NCI-H187 treated with DMSO at 0.1 percent for 48 hours (cell line): ENCODE measurements at regions not wholly inside any gene's neighbourhood (a gene's known extent, or its start where the extent isn't known, plus 50 kb on each side); places are given as distances from the start of the nearest gene placed in this dataset.
A peak's percentile ranks its signal among the peaks of the same experiment; 100 is the strongest.
"Not testable (repeated sequence)": the region's sequence is repeated elsewhere in the genome, so short reads cannot be mapped to it uniquely, and the experiment has no call there.

Experiments used
- DNase-seq: peaks from one replicate; lab custom pipeline; 2025; lab: John Stamatoyannopoulos, UW

DNA sequence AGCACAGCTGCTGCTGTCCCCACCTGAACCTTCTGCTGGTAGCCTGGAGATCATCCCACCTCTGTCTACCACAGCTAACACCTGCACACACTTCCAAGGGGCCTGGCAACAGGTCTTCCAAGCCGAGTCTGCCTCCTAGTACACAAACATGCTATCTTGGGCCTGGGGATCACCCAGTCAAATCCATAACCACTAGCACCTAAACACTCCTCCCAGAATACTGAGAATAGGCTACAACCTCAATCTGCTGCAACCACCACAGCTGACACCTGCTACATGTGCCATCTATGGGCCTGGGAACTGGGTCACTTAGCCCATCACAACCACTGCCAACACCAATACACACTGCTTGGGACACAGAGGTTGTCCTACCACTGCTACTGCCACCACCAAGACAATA is 362.8 kb upstream of the ARPP21 start:
- DNase-seq, result no peak

DNA sequence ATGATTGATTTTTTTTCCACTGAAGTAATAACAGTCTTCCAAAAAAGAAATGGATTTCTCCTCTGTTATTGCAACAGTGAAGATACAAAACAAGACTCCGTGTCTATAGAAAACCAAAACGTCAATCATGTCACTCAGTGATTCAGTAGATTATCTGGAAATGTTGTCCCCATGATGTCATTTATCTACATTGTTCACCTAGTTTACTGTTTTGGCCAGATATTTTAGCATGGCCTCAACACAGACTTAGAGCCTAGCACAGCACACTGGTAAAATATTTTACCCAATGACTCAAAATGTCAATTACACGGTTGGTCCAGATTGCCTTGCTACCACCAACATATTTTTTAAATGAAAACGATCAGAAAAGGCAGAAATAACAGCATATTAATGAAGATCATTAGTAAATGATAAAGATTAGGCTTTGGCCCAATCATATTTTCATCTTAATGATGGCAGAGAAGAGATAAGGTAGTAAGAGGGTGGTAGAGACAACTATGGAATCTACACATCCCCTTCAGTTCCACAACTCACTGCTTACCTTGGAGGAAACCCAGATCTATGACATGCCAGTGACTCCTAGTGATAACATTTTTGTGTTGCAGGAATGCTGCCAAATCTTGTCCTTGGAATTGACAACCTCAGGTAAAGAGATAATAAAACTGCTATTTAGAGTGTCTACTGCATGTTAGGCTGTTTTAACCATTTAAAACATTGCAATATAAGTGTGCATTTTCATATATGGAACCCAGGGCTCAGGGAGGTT is 347.7 kb upstream of the ARPP21 start:
- DNase-seq, result no peak

GRCh38 chr3:35292568-35292967 is 346.8 kb upstream of the ARPP21 start:
- no peak for DNase-seq

GRCh38 chr3:35295906-35296305 is 343.4 kb upstream of the ARPP21 start:
- no peak for DNase-seq

DNA sequence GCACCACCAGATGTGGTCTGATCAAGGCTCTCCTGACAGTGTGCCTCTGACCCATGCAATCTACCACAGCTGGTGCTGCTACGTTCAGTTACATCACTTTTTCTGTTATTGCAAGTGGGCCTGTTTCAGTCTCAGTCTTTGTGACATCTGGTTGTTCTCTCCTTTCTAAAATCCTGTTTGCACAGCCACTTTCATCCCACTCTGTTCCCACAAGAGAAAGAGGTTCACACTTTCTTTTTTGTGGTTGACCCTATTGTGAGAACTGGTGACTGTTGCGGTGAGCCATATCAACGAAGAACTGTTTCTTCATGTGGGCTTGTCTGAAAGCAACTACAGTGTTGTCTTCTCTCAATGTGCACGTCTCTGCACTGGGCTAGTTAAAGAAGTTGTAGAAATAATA is 342.8 kb upstream of the ARPP21 start:
- DNase-seq, result no peak

- not testable (repeated sequence) for DNase-seq
Observed at GRCh38 chr3:35296944-35297343, 342.4 kb upstream of the ARPP21 start.

GRCh38 chr3:35305406-35305805 is 333.9 kb upstream of the ARPP21 start:
- no peak for DNase-seq

- DNase-seq, result no peak
Observed at GRCh38 chr3:35307296-35307695, 332.0 kb upstream of the ARPP21 start.

- not testable (repeated sequence) for DNase-seq
Observed at GRCh38 chr3:35316841-35317240, 322.5 kb upstream of the ARPP21 start.

DNA sequence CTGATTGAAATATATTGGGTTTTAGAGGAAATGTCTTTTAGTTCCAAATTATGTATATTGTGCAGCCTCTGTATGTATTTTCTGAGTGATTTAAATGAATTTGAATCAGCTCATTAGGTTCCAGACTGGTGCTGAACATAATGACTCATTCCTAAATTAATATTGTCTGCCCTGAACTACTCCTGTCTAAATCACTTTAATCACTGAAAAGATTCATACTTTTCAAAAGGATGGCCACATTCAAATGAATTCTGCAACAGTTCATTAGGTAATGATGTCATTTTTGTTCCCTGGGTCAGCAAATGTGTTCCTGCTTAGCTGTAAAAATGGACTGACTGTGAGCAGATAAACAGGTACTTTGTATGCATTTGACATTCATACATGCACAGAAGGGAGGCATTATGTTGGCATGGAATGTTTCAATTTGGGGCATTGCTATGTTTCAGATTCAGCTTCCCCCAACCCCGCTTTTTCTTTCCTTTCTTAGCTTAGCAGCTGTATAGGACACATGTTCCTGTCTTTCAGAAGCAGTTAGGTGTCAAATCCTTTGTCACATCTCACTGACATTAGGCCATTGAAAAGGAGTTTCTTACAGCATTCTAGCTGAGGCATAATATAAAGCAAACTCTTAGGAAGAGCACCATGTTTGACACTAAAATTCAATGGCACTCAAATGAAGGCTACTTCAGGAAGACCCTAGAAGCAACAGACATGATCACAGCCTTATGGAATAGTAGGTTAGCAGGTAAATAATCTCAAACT is 318.5 kb upstream of the ARPP21 start:
- DNase-seq, result no peak

GRCh38 chr3:35322070-35322469 is 317.3 kb upstream of the ARPP21 start:
- DNase-seq, result no peak

- DNase-seq, result no peak
Observed at GRCh38 chr3:35335703-35336102, 303.6 kb upstream of the ARPP21 start.

DNA sequence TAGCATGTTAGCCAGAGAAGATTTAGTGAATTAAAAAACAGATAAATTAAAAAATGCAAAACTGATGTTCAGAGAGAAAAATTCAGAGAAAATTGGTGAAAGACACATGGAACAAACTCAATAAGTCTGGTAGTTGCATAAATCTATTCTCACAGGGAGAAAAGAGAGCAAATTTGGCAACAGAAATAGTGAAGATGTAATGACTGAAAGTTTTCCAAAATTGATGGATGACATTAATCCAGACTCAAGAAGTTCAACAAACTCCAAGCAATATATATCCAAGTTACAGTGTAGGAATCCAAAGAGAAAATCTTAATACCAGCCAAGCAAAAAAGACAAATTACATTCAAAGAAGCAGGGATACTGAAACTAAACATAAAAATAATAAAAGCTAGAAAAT is 302.7 kb upstream of the ARPP21 start:
- DNase-seq, result no peak

GRCh38 chr3:35338186-35338585 is 301.1 kb upstream of the ARPP21 start:
- DNase-seq, result no peak

DNA sequence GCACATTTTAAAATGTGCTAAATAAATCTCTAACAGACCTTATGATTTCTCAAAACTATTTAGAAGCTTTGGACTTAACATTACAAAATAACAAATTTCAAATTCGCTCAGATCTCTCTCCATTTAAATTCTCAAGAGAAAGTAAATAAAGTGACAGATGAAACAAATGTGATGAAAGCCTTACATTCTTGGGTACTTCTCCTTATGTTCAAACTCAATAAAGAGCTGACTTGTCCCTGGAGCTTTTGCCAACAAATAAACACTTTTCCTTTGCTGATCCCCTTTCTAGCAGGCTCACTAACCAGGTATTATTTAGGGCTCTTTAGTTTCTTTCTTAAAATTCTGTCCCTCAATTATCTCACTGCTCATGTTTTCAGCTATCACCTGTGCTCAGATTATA is 259.1 kb upstream of the ARPP21 start:
- DNase-seq, result no peak

- no peak for DNase-seq
Observed at GRCh38 chr3:35383216-35383615, 256.1 kb upstream of the ARPP21 start.

DNA sequence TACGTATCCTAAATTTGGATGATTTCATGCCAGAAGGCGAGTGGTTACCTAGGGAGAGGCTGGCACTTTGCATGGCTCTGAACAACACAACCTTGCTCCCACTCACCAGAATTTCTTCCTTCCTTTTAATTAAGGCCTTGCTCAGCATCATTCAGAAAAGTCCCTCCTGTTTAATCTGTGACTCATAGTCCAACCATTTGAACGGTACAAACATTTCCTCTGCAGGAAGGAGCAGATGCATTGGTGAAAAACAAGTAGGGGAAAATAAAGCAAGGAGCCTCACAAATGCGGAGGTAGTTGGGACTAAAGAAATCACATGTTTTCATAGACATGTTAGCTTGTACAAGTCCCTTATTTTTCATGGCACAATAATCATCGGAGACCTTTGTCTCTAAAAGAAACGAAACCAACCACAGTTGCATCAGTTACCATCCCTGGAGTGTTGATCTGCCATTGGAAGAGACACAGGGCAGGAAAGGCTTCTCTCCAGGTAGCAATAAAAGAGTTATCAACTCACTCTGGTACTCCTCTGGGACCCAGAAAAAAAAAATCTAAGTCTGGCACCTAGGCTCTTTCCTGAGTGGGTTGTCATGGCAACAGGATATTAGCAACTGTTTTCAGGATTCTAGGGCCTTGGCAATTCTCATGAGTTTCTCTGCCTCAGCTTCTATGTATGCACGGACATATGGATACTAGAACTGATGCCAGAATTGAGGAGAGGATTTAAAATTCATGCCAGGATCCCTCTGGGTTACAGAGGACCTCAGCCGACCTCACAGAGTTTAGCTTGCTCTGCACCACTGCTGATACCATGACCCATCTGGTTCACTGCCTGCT is 255.4 kb upstream of the ARPP21 start:
- no peak for DNase-seq

DNA sequence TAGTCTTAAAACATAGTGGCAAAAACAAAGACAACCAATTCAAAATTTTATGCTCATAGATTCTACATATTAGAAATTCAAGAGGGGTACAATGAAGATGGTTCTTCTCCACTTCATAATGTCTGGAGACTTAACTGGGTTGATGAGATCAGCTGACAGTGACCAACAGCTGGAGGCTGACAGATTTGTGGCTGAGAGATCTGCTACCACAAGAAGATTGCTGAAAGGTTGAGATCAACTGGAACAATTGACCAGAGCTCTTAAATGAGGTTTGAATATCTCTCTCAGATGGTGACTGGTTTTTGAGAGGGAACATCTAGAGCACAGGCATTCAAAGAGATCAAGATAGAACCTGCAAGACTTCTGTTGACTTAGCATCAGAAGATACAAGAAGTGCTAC is 254.1 kb upstream of the ARPP21 start:
- no peak for DNase-seq

- DNase-seq, result no peak
Observed at GRCh38 chr3:35389907-35390306, 249.4 kb upstream of the ARPP21 start.

- DNase-seq, result no peak
Observed at GRCh38 chr3:35392187-35392586, 247.1 kb upstream of the ARPP21 start.

GRCh38 chr3:35393901-35394799 is 245.2 kb upstream of the ARPP21 start:
- DNase-seq, result peak; percentile 90

DNA sequence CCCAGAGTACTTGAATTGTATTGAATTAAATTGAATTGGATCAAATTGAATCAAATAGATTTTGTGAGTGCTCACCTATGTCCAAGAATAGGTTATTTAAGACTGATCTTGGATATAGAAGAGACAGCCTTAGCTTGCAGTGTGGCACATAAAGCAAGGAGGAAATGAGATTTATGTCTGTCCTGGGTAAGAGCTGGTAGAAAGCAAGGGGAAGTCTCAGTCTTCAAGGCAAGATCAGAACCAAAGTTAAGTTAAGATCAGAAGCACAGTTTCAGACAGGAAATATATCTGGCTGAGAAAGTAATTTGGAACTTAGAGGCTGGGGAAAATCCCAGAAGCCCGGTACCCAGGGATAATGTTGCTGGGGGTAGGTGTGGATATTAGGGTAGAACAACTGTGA is 244.4 kb upstream of the ARPP21 start:
- no peak for DNase-seq
